ENCODE measurements at regions not wholly inside any gene's neighbourhood (a gene's known extent, or its start where the extent isn't known, plus 50 kb on each side); places are given as distances from the start of the nearest gene placed in this dataset.

DNA sequence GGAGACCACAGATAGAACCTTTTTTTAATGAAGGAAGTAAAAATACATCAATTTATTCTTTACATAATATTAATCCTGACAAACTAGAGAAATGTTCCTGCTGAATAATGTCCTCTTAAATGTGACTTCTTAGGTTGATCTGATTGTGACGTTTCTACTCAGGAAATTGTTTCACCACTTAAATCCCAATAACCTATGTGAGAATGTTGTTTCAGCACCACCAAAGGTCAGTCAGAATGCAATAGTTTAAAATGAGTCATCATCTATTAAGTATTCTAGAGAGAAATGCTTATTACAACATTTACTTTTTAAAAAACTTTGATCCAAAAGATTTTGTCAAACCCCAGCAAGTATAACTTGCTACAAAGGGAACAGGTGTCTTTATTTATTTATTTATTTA lies 155.4 kb upstream of the CACNA2D1 start:
- TF ChIP-seq, protein P1, sequence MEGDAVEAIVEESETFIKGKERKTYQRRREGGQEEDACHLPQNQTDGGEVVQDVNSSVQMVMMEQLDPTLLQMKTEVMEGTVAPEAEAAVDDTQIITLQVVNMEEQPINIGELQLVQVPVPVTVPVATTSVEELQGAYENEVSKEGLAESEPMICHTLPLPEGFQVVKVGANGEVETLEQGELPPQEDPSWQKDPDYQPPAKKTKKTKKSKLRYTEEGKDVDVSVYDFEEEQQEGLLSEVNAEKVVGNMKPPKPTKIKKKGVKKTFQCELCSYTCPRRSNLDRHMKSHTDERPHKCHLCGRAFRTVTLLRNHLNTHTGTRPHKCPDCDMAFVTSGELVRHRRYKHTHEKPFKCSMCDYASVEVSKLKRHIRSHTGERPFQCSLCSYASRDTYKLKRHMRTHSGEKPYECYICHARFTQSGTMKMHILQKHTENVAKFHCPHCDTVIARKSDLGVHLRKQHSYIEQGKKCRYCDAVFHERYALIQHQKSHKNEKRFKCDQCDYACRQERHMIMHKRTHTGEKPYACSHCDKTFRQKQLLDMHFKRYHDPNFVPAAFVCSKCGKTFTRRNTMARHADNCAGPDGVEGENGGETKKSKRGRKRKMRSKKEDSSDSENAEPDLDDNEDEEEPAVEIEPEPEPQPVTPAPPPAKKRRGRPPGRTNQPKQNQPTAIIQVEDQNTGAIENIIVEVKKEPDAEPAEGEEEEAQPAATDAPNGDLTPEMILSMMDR (IDR thresholded peaks at IDR 0.05), result no peak
- TF ChIP-seq, protein P2, sequence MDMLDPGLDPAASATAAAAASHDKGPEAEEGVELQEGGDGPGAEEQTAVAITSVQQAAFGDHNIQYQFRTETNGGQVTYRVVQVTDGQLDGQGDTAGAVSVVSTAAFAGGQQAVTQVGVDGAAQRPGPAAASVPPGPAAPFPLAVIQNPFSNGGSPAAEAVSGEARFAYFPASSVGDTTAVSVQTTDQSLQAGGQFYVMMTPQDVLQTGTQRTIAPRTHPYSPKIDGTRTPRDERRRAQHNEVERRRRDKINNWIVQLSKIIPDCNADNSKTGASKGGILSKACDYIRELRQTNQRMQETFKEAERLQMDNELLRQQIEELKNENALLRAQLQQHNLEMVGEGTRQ (IDR thresholded peaks at IDR 0.05; ENCODE audit: borderline replicate concordance, low read depth, low read length), result no peak
- no peak for TF ChIP-seq YY1 (IDR thresholded peaks at IDR 0.05; ENCODE audit: low read depth)
